ENCODE measurements at regions not wholly inside any gene's neighbourhood (a gene's known extent, or its start where the extent isn't known, plus 50 kb on each side); places are given as distances from the start of the nearest gene placed in this dataset.

DNA sequence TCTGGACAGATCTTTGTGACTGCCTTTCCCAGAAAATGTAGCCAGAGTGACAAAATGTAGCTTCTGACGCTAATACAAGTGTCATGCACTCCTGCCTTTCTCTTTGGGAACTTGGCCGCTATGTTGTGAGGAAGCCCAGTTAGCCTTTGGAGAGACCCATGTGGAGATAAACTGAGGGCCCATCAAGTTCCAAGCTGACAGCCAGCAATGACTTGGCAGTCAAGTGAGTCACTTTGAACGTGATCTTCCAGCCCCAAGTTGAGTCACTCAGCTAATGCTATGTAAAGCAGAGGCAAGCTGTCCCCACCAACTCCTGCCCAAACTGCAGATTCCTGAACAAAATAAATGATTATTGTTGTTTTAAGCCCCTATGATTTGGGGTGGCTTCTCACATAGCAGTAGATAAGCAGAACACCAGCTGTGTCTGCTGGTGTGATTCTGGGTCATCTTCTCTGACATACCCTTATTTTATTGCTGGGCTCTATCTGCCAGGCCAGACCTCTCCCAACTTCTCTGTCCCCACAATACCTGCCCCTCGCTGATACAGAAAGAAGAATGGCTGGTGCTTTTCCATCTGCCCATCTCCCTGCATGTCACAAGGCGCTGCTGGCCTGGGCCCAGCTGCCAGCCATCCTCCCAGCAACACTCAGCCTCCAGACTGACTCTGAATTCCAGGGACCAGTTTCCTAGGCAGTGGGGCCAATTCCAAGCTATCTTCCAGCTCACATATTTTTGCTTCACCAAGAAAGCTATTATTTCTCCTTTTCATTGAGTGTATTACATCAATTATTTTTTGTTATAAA lies 274.8 kb downstream of the LRFN2 start:
- no peak for DNase-seq (ENCODE audit: low read depth in 2 of 2)

DNA sequence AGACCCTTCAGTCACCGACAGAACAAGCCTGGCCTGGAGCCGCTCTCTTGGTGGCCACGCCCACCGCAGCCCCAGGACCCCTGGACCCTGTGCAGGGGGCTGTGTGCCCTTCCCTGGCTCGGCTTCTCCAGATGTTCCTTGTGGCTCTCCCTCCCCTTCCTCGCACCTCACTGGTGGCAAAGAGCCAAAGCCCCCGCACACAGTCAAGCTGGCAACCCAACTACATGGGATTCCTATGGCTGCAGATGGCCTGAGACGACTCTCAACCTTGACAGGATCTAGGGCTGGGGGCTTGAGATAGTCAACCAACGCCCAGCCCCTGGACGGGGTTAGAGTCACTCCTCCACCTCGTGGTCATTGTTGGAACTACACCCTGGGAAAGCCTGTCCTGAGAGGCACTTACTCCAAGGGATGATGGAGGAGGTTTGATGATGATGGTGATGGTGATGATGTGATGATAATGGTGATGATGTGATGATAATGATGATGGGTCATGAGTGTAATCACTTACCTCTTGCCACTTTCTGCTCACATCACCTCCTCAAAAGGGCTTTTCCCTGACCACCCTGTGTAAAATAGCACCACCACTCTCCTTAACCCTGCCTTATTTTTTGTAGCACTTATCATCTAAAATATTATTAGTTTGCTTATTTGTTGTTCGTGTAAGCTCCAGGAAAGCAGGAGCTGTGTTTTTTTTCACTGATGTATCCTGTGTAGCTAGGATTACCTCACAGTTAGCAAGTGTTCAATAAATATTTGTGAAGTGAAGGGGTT lies 278.4 kb downstream of the LRFN2 start:
- DNase-seq (ENCODE audit: low read depth in 2 of 2), result peak in 1 of 2 donors; percentile 37

DNA sequence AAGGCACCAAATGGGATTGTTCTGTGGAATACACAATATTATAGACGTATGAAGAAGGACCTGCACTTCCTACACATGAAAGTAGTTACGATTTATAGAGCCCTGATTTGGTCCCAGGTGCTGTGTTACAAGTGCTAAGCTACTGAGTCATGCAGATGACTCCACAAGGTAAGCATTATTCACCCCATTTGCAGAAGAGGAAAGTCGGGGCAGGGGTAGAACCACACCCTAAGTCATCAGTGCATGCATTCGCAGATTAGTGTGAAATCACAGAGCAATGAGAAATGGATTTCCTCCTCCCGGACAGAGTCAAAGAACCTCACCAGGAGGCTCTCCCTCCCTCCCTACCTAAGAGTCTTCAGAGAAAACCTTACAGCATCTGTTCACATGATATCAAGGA lies 279.5 kb downstream of the LRFN2 start:
- DNase-seq (ENCODE audit: low read depth in 2 of 2), result no peak

DNA sequence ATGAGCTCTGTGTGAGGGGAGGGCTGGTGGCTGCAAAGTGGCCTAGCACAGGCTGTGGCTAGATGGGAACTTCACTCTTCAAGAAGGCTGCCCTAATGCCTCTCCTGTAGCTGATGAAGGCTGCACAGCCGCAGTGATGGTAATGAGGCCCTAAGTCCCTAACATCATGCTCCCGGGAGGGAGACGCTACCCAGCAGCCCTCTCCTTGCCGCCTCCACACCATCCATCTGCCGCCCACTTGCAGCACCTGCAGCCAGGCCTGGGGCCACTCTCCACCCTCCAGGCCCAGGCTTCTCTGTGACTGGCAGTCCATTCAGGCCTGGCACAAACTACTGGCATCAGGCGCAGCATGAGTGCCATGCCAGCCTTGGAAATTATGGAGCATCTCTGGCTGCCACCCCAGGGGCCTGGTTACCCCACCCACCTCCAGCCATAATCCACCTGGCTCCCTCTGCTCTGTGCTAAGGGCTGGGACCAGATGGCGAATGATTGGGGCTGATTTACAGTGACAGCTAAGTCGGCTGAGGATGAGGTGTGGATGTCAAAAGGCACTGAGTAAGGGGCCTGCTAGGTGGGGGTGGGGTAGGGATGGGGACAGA lies 284.2 kb downstream of the LRFN2 start:
- DNase-seq (ENCODE audit: low read depth in 2 of 2), result no peak

DNA sequence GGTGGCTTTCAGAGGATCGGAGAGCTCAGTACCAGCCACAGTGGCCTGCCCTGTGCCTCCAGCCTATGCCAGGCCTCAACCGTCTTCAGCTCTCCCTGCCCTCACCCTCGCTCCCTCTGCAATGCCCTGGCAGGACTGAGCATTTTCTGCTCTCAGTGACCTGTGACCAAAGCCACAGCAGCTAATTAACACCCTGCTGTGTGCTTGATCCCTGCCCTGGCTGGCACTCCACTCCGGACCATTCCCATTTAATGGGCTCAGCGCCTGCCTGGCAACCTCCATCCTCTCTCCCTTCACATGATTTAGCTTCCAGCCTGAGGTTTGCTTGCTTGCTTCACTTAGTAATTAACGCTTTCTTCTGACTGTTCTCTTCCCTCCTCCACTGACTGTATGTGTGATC lies 287.5 kb downstream of the LRFN2 start:
- no peak for DNase-seq (ENCODE audit: low read depth in 2 of 2)

DNA sequence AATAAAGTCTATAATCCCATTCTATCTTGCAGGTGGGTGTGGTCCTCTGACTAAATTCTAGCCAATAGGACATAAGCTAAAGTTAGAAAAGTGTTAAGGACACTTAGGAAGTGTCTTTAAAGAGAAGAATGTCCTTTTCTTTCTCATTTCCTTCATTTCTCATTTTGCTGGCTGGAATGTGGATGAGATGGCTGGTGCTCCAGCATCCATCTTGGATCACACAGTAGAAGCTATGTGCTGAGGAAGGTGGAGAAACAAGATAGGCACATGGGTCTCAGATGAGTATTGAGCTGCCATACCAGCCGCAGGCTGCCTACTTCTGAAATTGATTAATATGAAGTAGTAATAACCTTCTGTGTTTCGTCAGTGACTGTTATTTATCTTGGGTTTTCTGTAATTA lies 289.0 kb downstream of the LRFN2 start:
- no peak for DNase-seq (ENCODE audit: low read depth in 2 of 2)

DNA sequence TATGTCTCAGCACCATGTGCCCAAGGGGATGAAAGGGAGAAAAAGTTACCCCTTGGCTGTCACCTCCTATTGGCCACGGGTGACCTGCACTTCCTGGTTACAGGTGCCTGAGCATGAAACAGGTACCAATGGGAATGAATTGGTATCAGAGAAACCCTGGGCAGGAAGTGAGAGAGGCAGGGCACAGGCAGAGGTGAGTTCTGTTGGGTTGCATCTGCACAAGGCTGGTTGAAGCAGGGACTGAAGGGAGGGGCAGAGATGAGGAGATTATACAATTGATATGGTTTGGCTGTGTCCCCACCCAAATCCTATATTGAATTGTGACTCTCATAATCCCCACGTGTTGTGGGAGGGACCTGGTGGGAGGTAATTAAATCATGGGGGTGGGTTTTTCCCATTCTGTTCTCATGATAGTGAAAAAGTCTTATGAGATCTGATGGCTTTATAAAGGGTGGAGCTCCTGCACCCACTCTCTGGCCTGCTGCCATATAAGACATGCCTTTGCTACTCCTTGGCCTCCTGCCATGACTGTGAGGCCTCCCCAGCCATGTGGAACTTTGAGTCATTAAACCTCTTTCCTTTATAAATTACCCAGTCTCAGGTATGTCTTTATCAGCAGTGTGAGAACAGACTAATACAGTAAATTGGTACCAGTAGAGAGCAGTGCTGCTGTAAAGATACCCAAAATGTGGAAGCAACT lies 291.8 kb downstream of the LRFN2 start:
- DNase-seq (ENCODE audit: low read depth in 2 of 2), result no peak

DNA sequence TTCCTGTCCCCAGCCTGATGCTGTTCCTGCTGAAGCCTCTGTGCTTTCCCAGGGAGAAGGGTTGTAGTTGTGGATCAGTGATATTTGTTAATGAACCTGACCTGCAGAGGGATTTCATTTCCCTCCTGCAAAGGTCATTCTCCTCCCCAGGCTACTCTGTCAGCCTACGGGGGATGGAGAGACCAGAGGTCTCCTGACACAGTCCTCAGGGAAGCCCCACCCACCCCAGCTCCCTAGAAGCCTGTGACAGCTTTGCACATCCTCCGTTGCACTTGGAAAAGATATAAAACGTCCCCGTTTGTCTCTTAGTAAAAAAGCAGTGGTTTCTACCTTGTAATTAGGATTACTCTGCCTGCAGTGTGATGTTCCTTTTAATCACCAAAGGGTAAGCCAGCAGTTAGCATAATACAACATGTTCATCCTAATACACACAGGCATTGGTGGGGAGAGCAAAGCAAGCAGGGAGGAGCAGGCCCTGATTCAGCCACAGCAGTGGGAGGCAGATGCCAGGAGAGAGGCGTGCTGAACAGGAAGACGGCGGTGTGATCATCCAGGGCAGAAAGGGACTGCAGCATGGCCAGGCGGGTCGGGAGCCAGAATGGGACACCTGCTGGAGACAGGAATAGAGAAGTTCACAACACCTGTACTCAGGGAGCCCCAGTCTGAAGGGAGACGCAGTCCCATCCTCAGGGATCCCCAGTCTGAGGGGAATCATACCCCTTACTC lies 293.5 kb downstream of the LRFN2 start:
- no peak for DNase-seq (ENCODE audit: low read depth in 2 of 2)

DNA sequence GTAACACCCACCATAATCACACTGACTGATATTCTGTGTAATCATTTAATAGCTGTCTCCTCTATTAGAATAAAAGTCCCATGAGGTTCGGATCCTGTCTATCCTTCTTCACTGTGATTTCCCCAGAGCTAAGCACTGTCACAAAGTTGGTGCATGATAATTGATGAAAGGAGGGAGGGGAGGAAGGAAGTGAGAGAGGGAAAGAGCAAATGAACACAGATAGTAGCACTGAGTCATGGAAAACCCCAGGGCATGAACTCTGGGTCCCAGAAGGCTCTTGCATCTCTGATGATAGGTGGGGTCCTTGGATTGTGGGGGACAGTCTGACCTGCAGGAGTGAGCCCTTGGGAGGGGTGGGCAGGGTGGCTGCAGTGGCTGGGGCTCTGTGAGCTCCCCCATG lies 294.1 kb downstream of the LRFN2 start:
- no peak for DNase-seq (ENCODE audit: low read depth in 2 of 2)

DNA sequence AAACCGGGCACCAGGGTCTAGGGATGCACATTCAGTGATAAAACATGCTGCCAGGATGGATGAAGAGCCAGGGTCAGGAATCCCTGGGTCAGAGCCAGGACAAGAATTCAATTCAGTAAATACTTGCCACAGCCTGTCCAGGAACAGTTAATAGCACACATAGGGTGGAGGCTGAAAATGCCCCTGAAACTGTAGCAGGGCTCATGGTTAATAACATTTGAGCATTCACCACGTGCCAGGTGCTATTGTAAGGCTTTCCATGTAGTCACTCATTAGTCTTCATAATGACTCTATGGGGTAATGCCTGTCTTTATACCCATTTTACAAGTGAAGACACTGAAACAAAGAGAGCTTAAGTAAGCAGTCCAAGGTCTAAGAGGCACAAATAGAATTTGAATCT lies 296.3 kb downstream of the LRFN2 start:
- DNase-seq (ENCODE audit: low read depth in 2 of 2), result no peak

DNA sequence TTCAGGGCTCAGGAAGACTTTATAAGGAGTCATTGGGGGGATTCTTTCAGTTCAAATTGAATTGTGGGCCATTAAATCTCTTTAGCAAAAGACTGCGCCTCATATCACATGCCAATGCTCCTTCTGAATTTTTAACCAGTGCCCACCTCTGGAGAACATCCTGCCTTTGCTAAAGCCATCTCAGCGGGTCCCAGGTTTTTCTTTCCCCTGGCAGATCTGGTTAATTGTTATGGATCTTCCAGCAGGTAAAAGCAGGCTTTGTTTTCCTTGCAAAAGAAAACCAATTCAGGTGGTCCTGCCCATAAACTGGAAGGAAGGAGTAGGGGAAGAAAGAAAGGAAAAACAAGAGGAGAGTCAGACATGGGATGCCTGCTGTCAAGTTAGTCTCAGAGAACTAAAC lies 298.2 kb downstream of the LRFN2 start:
- DNase-seq (ENCODE audit: low read depth in 2 of 2), result no peak

DNA sequence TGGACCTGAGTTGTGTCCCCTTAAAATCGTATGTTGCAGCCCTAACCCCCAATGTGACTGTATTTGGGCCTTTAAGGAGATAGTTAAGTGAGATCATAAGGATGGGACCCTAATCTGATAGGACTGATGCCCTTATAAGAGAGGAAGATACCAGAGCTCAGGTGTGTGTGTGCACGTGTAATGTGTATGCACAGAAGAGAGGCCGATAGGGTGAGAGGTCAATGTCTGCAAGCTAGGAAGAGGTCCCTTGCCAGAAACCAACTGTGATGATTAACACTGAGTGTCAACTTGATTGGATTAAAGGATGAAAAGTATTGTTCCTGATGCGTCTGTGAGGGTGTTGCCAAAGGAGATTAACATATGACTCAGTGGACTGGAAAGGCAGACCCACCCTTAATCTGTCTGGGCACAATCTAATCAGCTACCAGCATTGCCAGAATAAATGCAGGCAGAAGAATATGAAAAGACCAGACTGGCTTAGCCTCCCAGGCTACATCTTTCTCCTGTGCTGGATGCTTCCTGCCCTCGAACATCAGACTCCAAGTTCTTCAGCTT lies 299.8 kb downstream of the LRFN2 start:
- no peak for DNase-seq (ENCODE audit: low read depth in 2 of 2)

DNA sequence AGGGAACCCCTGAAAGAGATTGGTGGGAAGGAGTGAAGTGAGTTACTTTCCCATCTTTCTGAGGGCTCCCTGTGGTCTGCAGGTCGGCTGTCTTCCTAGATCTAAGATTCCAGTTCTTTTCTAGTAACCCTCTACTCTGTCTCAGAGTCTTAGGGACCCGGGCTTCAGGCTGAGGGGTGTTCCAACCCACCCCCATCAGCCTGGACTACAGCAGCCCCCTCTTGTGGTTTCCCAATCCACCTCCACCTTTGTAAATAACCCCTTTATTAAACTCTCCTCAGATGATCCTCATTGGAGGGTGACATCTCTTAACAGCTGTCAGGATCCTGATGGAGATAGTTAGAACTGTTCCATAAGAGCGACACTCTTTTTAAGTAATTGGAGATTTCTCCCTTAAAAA lies 300.4 kb downstream of the LRFN2 start:
- no peak for DNase-seq (ENCODE audit: low read depth in 2 of 2)

DNA sequence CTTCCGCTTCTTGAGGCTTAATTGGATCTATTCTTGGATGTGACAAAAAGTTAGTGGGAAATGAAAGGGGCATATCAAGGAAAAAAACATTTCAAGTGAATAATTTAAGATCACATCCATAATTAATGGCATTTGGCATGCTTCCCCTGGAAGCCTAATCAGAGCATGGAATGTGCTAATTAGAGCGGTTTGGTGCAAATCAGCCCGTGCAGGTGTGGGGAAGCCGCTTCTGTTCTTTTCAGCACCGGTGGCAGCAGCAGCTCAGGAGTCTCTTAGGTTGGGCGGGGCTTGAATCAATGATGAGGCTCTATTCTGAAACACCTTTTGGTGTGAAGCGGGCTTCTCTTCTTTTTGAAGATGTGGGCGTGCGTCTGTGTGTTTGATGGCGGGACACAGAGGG lies 301.2 kb downstream of the LRFN2 start:
- no peak for DNase-seq (ENCODE audit: low read depth in 2 of 2)

DNA sequence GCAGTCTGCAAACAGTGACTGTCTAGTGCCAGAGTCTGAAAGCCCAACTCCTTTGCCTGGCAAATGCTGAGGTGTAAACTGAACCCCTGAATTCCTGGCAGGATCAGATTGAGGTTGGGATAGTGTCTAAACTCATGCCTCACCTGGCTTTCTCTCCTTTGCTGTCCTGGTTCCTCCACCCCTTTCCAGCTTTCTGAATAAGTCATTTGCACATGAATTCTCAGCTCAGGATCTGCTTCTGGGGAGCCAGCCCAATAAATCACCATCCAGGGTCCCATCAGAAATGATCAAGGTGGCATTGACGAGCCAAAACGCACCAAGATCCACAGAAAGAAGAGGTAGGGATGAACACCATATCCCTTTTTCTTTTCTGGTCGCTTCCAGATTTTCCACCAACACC lies 301.6 kb downstream of the LRFN2 start:
- DNase-seq (ENCODE audit: low read depth in 2 of 2), result no peak

DNA sequence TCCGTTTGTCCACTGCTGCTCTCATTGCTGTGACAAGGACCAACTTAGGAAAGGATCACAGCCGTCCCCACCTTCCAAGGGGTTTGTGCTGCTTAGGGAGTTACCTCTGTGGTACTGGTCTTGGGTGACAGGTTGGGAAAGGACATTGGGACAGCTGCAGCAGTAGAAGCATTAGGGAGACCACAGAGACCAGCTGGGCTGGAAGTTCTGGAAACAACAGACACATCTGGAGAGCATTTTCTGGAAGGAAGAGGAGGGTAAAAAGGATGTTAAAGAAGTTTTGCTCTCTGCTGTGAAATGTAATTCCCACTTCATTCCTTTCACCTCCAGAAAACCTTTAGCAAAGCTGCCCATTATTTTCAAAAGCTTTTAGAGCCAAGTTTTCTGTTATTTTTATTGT lies 304.2 kb downstream of the LRFN2 start:
- no peak for DNase-seq (ENCODE audit: low read depth in 2 of 2)

DNA sequence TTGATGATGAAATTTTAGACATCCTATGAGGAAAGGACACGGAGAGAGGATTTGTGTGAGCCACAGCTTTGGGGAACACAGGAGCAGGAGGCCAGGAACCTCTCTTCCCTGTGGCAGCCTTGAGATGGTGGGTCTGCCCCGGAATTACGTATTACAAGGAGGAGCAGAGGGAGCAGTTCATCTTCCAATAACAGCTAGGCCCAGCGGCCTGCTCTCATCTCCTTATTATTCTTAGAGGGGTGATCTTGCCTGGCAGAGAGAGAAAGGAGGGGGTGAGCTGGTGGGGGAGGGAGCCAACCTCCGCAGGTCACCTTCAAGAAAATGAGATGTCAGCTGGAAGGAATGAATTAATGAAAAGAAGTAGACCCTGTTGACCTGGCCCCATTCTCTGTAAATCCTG lies 305.8 kb downstream of the LRFN2 start:
- DNase-seq (ENCODE audit: low read depth in 2 of 2), result no peak

DNA sequence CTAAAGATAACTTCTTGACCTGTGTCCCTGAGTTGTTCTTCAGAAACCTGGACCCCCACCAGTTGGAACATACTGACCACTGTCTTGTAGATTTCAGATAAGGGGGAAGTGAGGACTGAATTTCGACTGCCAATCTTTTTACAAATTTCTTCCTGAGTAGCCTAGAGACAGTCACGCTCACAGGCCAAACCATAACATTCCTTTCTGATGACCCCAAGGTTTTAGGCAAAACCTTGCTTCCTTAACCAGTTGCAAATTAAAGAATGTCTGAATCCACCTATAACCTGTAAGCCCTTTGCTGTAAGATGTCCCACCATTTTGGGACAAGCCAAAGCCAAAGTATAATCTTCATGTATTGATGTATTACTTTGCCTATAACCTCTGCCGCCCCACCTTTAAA lies 306.9 kb downstream of the LRFN2 start:
- no peak for DNase-seq (ENCODE audit: low read depth in 2 of 2)

DNA sequence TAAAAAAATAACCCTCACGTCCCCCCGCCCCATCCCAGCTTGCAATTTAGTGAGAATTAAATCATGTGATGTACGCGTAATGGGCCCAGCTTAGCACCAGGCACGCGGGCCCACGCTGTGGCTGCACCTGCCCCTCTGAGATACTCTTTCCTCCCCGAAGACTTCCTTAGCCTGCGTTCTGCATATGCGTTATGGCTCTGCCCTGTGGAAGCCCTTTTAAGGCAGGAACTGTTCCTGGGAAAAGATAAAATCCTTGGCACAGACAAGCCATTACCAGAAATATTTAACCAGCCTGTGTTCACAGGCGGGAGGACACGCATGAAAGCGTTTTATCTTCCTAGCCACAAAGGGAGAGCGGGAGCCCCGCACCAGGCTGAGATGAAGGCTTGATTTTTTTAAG lies 311.0 kb downstream of the LRFN2 start:
- no peak for DNase-seq (ENCODE audit: low read depth in 2 of 2)

DNA sequence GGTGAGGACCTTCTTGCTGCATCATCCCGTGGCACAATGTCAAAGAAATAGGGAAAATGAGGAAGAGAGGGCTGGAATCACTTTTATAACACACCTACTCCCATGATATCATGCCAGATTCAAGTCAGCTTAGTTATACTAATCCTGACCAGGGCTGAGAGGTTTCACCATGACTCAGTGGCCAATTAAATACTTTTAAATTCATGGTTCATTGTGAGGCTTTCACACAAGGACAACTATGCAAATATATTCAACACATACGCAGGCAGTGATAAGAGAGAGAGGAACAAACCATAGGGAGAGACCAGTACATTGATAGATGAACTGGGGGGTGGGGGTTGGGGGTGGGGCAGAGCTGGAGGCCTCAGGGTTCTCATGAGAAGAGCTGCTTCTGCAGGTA lies 313.1 kb downstream of the LRFN2 start:
- no peak for DNase-seq (ENCODE audit: low read depth in 2 of 2)

DNA sequence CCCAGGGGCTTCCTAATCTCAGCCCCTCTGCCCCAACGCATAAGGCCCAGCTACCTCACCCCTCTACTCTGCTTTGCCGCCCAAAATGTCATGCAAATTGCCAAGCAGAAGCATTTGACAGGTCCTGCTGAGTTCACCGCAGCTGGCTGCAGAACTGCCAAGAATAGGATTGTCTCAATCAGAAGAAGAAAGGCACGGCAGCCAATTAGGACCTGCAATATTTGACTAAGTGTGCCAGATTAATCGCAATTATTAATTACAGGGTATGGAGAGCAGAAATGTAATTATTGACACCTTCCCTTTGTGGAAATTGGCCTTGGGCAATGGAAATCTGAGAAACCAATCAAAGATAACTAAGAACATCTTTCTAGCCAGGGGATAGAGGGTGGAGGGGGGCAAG lies 318.6 kb downstream of the LRFN2 start:
- no peak for DNase-seq (ENCODE audit: low read depth in 2 of 2)

All from stimulated activated CD4-positive, alpha-beta T cell treated with anti-CD3 and anti-CD28 coated beads, Interleukin-1b, Interleukin-23, amount 100 ng/mL, for 1 hour (primary cell).